ENCODE measurements at regions not wholly inside any gene's neighbourhood (a gene's known extent, or its start where the extent isn't known, plus 50 kb on each side); places are given as distances from the start of the nearest gene placed in this dataset.

DNA sequence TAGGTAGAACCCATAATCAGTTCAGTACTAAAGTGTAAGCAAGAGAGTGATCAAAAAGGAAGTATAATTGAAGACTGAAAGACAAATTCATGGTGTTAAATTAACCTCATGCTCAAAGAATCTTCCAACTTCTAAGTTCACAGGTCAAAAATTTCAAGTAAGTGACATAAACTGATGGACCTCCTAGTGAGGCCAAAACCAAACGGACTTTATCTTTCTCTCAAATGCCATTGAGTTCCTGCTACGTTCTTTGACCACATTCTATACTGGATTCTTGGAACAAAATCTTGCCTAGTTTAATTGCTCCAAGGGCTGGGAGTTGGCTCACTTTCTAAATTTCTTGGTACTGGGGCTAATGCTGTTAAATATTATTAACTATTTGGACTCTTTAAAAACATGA is 794.9 kb downstream of the TLE4 start:
- TF ChIP-seq, protein P1, sequence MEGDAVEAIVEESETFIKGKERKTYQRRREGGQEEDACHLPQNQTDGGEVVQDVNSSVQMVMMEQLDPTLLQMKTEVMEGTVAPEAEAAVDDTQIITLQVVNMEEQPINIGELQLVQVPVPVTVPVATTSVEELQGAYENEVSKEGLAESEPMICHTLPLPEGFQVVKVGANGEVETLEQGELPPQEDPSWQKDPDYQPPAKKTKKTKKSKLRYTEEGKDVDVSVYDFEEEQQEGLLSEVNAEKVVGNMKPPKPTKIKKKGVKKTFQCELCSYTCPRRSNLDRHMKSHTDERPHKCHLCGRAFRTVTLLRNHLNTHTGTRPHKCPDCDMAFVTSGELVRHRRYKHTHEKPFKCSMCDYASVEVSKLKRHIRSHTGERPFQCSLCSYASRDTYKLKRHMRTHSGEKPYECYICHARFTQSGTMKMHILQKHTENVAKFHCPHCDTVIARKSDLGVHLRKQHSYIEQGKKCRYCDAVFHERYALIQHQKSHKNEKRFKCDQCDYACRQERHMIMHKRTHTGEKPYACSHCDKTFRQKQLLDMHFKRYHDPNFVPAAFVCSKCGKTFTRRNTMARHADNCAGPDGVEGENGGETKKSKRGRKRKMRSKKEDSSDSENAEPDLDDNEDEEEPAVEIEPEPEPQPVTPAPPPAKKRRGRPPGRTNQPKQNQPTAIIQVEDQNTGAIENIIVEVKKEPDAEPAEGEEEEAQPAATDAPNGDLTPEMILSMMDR (IDR thresholded peaks at IDR 0.05): no peak
- TF ChIP-seq POLR2A (IDR thresholded peaks at IDR 0.05): no peak
- no peak for TF ChIP-seq POLR2AphosphoS5 (IDR thresholded peaks at IDR 0.05; ENCODE audit: insufficient read depth in 1 of 2, low read depth in 1 of 2)

All from vagina (tissue), 2 donors.